ENCODE measurements at regions not wholly inside any gene's neighbourhood (a gene's known extent, or its start where the extent isn't known, plus 50 kb on each side); places are given as distances from the start of the nearest gene placed in this dataset.

DNA sequence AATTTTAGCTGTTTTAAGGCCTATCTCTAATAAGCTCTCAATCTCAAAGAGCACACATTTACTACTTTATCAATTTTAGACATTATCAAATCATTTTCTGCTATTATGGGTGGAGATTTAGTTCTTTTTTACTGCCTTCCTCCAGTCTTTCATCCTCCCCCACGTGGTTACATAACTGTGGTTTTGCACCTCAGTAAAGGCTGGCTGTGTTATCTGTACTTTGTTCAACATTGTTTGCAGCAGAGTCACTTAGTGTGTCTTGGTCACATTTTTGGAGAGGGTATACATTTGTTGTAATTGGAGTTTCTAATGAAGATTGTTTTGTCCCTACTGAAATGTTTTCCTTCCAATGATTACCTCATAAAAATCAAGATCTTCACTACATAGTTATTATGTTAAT, 549.6 kb upstream of the CELF4 start:
- POLR2A ChIA-PET, result no interaction called here
- Histone ChIP-seq H3K4me1 (no peaks in the 10 kb centered on the region), H3K36me3 (ENCODE audit: control insufficient read depth, insufficient read depth, low read length) (no peaks in the 10 kb centered on the region), H3K27me3 (replicated peaks; ENCODE audit: control insufficient read depth, insufficient read depth, low read length) (no peaks in the 10 kb centered on the region), H3K9me3 (no peaks in the 10 kb centered on the region), H3K4me3 (ENCODE audit: low read depth, low read length) (no peak overlapping the region)
- Mint-ChIP-seq H3K4me3 (ENCODE audit: unreplicated experiment) (no peak overlapping the region), H3K9me3 (ENCODE audit: unreplicated experiment) (no peaks in the 10 kb centered on the region), H3K36me3 (ENCODE audit: insufficient read depth, unreplicated experiment) (no peaks in the 10 kb centered on the region), H3K27ac (ENCODE audit: unreplicated experiment) (no peak overlapping the region), H3K27me3 (ENCODE audit: insufficient read depth, unreplicated experiment) (no peaks in the 10 kb centered on the region), H3K4me1 (ENCODE audit: low read depth, unreplicated experiment) (no peaks in the 10 kb centered on the region)
- intact Hi-C loops (cut with micrococcal nuclease; ENCODE audit: unreplicated experiment), result no loop called here
- CTCF ChIA-PET, result no interaction called here
- TF ChIP-seq, protein P1, sequence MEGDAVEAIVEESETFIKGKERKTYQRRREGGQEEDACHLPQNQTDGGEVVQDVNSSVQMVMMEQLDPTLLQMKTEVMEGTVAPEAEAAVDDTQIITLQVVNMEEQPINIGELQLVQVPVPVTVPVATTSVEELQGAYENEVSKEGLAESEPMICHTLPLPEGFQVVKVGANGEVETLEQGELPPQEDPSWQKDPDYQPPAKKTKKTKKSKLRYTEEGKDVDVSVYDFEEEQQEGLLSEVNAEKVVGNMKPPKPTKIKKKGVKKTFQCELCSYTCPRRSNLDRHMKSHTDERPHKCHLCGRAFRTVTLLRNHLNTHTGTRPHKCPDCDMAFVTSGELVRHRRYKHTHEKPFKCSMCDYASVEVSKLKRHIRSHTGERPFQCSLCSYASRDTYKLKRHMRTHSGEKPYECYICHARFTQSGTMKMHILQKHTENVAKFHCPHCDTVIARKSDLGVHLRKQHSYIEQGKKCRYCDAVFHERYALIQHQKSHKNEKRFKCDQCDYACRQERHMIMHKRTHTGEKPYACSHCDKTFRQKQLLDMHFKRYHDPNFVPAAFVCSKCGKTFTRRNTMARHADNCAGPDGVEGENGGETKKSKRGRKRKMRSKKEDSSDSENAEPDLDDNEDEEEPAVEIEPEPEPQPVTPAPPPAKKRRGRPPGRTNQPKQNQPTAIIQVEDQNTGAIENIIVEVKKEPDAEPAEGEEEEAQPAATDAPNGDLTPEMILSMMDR (IDR thresholded peaks at IDR 0.05; ENCODE audit: insufficient read depth in 1 of 2, low read depth in 1 of 2, low read length in 1 of 2, severe bottlenecking in 1 of 2, unreplicated experiment in 1 of 2), result no peak
- DNase-seq, result no peak
- BruUV-seq (replicated peaks), result no TSS peak

DNA sequence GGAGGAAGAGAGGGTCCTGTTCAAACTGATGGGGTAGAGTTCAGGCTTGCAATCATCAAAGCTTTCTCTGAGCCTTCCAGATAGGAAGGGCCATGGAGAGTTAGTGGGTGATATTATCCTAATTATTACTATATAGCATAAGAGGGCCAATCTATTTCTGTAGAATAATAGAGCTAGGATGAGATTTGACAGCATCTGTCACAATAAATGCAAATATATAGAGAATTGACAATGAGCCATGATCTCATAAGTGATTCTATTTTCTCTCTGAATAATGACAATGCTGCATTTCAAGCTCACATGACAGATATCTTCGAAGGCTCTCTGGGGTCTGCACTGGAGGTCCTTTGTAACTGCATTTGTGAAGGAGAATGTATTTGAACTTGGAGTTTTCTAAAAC, 521.9 kb upstream of the CELF4 start:
- H3K4me1 ChIP-seq, result no peaks in the 10 kb centered on the region
- intact Hi-C loops (cut with micrococcal nuclease; ENCODE audit: unreplicated experiment), result no loop called here

DNA sequence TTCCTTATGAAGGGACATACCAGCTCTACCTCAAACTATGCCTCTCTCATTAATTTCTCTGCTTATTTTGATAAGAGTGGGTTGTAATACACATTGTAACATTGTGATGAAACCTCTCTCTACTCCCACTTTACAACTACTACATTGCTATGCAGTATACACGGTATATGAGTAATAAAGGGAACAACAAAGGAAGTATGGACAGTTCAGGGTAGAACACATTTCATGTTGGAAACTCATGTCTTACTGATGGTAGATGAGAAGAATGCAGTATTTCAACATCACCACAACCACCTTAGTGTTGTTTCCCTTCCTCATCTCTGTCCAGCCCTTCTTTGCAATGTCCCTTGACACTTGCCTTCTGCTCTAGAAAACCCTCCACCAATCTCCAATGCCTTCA, 515.9 kb upstream of the CELF4 start:
- TF ChIP-seq, protein P1 (IDR thresholded peaks at IDR 0.05; ENCODE audit: insufficient read depth in 1 of 2, low read depth in 1 of 2, low read length in 1 of 2, severe bottlenecking in 1 of 2, unreplicated experiment in 1 of 2), result no peak
- no peak overlapping the region for H3K4me3 ChIP-seq (ENCODE audit: low read depth, low read length)
- Mint-ChIP-seq H3K4me3 (ENCODE audit: unreplicated experiment) (no peak overlapping the region), H3K9me3 (ENCODE audit: unreplicated experiment) (no peaks in the 10 kb centered on the region), H3K36me3 (ENCODE audit: insufficient read depth, unreplicated experiment) (no peaks in the 10 kb centered on the region), H3K4me1 (ENCODE audit: low read depth, unreplicated experiment) (no peaks in the 10 kb centered on the region), H3K27ac (ENCODE audit: unreplicated experiment) (no peak overlapping the region), H3K27me3 (ENCODE audit: insufficient read depth, unreplicated experiment) (peaks cover 2% of the 10 kb centered on the region)
- POLR2A ChIA-PET, result no interaction called here
- intact Hi-C loops (cut with micrococcal nuclease; ENCODE audit: unreplicated experiment), result no loop called here
- H3K36me3 ChIP-seq (ENCODE audit: control insufficient read depth, insufficient read depth, low read length), result no peaks in the 10 kb centered on the region
- no TSS peak for BruUV-seq (replicated peaks)
- no peak for DNase-seq
- no peaks in the 10 kb centered on the region for H3K9me3 ChIP-seq
- H3K27me3 ChIP-seq (replicated peaks; ENCODE audit: control insufficient read depth, insufficient read depth, low read length), result no peaks in the 10 kb centered on the region
- CTCF ChIA-PET, result no interaction called here
- H3K4me1 ChIP-seq, result no peaks in the 10 kb centered on the region

More for the DNA sequence above, 521.9 kb upstream of the CELF4 start:
- Mint-ChIP-seq H3K27ac (ENCODE audit: unreplicated experiment) (no peak overlapping the region), H3K27me3 (ENCODE audit: insufficient read depth, unreplicated experiment) (peaks cover 2% of the 10 kb centered on the region), H3K4me1 (ENCODE audit: low read depth, unreplicated experiment) (no peaks in the 10 kb centered on the region), H3K9me3 (ENCODE audit: unreplicated experiment) (no peaks in the 10 kb centered on the region), H3K4me3 (ENCODE audit: unreplicated experiment) (no peak overlapping the region), H3K36me3 (ENCODE audit: insufficient read depth, unreplicated experiment) (no peaks in the 10 kb centered on the region)
- TF ChIP-seq, protein P1 (IDR thresholded peaks at IDR 0.05; ENCODE audit: insufficient read depth in 1 of 2, low read depth in 1 of 2, low read length in 1 of 2, severe bottlenecking in 1 of 2, unreplicated experiment in 1 of 2), result no peak
- H3K9me3 ChIP-seq, result no peaks in the 10 kb centered on the region
- H3K4me3 ChIP-seq (ENCODE audit: low read depth, low read length), result no peak overlapping the region
- H3K27me3 ChIP-seq (replicated peaks; ENCODE audit: control insufficient read depth, insufficient read depth, low read length), result no peaks in the 10 kb centered on the region
- ChIA-PET POLR2A (no interaction called here), CTCF (no interaction called here)
- DNase-seq, result no peak
- H3K36me3 ChIP-seq (ENCODE audit: control insufficient read depth, insufficient read depth, low read length), result no peaks in the 10 kb centered on the region
- BruUV-seq (replicated peaks), result no TSS peak

All from Caco-2 (cell line).